Breast epithelium (tissue), 3 donors: ENCODE measurements at regions not wholly inside any gene's neighbourhood (a gene's known extent, or its start where the extent isn't known, plus 50 kb on each side); places are given as distances from the start of the nearest gene placed in this dataset.

ENCODE experiments used
- CTCF ChIP-seq, 3 donors: fragments of 450-650 bp; IDR thresholded peaks; one replicate each; pipeline ENCODE4 v1.5.1; 2016 to 2017; ENCODE audit warnings: antibody characterized with exemption in 3 of 3, mild to moderate bottlenecking in 3 of 3, moderate library complexity in 3 of 3
- POLR2A ChIP-seq: fragments of 450-650 bp; IDR thresholded peaks from one replicate; pipeline ENCODE4 v1.6.1; 2016; ENCODE audit warnings: antibody characterized with exemption, mild to moderate bottlenecking, moderate library complexity

GRCh38 chr9:65449423-65449822 lies 164.4 kb upstream of the FOXD4L5 start:
- no peak for TF ChIP-seq CTCF (IDR thresholded peaks at IDR 0.05)
- TF ChIP-seq POLR2A, result no peak
